GM11168 (cell line): ENCODE measurements at regions not wholly inside any gene's neighbourhood (a gene's known extent, or its start where the extent isn't known, plus 50 kb on each side); places are given as distances from the start of the nearest gene placed in this dataset.

Experiments used
- in situ Hi-C: fragments of 300-500 bp; cut with MboI; formaldehyde crosslinking; loops from one replicate; pipeline ENCODE4 v1.12.0; 2022; ENCODE audit warnings: low sequenced_read_pairs; ENCODE audit not compliant: unreplicated experiment

DNA sequence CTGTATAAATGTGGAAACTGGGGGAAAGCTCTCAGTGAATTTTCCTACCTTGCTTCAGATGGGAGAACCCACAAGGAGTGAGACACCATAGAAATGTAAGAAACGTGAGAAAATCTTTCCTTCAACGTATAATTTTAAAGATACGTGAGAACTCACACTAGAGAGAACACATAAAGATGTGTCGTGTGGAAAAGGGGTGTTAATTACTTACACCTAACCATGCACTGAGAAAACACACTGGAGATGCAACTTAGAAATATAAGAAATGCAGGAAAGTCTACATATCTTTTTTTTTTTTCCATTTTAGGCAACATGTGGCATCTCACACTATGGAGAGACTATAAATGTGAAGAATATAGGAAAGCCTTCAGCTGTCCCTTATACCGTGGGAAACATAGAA is 352.9 kb upstream of the NETO1 start:
- in situ Hi-C loops = no loop called here

DNA sequence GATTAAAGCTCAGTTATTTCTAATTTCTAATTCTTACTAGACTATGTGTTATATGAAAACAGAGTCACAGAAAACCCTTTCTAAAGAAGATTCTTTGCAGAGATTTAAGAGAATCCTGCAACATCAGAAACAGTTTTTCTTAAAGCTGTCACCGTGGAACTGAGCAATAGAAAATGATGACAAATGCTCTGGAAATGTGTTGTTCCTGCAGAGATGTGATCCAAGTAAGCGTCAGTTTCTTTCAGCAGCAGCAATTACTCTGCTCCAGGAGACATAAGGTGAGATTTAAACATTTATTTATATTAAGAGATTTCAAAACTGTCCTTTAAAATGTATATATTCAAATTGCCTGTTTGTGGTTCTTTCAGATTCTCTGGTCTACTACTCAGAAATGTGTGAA is 350.5 kb upstream of the NETO1 start:
- in situ Hi-C loops = no loop called here

DNA sequence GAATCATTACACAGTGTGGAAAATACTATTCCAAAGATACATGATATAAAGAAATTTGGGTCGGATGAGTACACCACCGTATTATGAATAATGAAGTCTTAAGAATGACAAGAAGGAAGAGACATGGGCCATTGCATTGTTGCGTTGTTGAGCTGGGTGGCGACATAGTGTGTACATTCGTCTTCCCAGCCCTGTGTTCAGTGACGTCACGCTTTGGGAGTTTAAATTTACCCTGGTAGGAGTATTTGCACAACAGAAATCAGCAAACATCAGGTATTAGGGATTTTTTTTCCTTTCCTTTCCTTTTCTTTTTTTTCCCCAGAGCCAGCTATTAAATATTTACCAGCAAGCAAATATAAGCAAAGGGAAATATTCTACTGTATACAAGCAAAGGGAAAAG is 347.2 kb upstream of the NETO1 start:
- in situ Hi-C loops = no loop called here

DNA sequence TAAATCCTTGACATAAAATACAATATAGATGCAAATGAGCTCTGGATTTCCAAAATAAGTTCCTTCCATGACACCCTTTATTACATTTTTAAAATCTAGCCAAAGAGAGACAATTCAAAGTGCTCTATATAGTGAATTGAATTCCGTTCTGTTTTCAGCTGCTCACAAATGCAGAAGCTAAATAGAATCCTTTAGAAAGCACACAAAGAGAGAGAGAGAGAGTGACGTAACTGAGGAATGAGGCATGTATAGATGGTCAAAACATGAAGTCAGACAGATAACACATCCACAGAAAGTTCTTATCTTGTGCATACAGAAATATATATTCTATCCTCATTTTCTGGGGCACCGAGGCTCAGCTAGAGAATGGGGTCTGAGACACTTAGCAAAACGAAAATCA is 344.7 kb upstream of the NETO1 start:
- in situ Hi-C loops = no loop called here

DNA sequence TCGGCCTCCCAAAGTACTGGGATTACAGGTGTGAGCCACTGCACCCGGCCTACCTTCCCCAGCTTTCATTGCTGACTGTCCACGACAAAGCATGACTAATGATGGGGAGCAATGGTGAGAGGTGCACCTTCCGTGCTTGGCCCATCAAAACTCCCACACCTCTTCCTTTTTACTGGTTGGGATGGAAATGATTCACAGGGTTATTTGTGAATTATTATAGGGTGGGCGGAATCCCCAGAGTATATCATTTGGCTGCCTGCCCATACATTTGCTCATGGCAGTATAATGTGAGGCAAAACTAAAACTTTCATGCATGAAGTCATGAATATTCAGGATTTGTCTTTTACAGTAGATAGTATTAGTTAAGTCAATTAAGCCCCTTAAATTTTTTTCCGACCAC is 334.2 kb upstream of the NETO1 start:
- in situ Hi-C loops = no loop called here

DNA sequence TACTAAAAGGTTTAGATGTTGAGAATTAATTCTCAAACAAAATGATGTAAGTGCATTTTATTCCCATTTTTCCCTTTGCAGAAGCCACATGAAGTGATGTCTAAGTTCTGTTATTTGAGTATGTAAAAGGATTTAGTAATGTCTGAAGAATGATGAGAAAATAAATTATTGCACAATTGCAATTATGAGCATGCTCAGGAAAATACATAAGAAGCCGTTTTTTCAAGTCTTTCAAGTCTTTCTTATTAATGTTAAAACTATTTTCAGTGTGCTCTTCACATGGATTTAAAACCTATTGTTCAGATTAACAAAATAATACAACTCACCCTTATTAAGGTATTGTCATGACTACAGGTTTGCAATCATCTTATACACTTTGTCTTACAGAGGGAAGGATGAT is 331.4 kb upstream of the NETO1 start:
- in situ Hi-C loops = no loop called here

DNA sequence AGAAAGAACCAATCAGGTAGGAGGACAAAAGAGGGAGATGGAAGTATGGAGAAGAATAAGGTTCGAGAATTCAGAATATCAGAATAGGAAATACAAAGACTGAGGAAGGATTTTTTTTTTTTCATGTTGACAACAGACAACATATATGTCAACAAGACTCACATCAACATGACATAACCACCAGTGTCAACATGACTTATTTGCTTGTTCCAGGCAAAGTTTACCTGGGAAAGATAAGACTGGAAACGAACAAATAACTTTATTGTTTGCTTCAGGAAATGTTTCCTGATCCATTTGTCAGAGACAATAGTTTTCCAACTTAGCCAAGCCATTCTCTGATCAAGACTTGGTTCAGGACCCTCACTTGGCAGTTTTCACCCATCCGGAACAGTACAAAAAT is 321.9 kb upstream of the NETO1 start:
- in situ Hi-C loops = no loop called here

DNA sequence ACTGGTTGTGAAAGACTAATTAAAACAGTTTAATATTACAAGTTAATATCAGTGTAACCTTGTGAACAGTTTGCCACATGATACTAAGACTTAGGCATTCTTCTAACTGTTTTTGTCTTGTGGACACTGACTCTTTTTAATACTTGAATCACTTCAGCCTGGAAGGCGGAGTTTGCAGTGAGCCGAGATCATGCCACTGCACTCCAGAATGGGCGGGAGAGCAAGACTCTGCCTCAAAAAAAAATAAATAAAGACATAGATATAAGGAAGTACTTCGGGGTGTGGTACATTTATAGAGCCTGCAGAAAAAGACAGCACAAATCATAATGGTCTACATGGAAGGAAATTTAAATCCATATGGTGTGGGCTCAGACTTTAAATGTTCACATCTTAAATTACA is 300.4 kb upstream of the NETO1 start:
- in situ Hi-C loops = no loop called here

DNA sequence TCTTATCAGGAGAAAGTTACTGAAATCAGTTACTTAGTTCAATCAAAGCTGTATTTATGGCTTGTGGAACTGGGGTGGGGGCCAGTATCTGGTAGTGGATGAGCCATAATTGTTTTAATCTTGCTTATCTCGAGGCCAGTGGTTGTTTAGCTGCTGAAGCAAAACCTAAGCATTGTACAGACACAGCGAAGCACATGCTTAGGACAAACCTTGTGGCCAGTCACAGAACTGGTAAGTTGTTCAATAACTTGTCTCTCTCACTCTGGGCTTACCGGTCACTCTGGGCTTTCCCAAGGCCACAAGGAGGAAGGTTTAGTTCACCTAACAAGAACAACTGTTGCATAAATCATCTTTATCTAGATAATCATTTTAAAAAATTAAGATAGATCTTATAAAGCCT is 296.6 kb upstream of the NETO1 start:
- in situ Hi-C loops = no loop called here

DNA sequence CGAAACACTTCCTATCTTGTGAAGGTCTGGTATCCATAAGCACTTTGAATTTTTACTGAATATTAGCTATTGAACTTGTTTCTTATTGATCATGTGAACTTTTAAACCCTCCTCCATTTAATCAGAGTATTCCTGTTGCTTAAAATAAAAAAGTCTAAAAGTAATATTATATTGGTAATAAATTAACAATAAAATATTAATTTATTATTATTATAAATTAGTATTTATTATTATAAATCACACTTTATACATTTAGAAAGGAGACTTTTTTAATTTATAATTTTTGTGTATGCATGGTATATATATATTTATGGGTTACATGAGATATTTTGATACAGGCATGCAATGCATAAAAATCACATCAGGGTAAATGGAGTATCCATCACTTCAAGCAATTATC is 295.4 kb upstream of the NETO1 start:
- in situ Hi-C loops = no loop called here

DNA sequence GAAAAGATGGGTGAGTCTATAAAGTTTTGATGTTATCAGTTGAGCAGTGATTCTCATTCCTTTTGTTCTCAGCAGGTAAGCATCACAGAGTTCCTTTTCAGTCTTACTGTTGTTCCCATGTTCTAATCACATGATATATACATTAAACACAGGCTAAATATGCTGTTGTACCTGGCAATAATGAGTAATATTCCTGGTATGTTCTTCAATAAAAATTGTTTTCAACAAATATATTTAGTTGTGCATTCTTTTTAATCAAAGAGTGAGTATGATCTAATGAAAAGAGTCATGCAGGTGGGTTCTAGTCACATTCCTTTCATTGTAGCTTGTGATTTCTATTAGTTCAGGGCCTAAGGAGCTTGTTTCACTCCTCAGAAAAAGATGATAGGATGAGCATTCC is 288.3 kb upstream of the NETO1 start:
- in situ Hi-C loops = no loop called here

DNA sequence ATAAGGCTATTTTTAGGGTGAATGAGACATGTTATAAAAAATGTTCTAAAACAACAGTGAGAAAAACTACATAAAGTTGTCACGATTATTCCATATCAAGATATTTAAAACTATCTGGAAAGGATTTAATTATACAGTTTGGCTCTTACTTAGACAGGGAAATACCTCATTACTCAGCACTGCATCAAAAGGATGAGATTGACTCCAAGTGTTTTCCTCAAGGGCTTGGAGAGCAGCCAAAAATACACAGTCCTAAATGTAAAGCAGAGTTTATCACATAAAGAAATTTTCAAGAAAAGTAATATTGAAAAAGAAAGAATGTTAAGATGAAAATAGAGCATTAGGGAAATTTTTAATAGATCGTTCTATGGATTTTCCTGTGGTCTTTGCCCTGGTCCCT is 285.5 kb upstream of the NETO1 start:
- in situ Hi-C loops = no loop called here

DNA sequence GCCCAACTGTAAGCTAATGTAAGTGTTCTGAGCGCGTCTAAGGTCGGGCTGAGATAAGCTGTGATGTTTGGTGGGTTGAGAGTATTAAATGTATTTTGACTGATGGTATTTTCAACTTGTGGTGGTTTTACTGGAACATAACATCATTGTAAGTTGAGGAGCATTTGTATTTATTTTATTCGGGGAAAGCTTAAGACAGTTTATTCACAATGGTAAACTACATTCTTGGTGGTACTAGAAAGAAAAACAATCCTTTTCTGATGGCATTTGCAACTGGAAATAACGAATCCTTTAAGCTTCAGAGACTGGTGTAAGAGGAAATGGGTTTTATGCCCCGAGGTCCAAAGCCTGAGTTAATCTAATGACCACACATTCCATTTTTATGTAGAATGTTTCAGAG is 283.3 kb upstream of the NETO1 start:
- in situ Hi-C loops = no loop called here

DNA sequence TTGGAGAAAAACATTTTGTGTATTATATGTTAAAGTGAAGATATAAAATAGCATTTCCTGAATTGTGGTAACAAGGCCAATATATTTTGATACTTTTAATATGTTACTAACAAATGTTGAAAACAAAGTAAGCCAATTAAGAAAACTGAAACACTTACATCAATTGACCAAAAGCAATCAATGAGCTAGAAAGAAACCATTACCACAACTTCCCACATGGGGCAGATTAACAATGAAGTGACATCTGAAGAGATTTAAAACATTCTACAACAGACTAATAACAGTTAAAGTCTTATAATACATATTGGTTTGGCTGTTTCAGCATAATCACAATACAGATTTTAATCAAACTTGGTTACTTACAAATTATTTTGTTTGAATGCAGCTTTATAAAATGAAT is 282.4 kb upstream of the NETO1 start:
- in situ Hi-C loops = no loop called here

DNA sequence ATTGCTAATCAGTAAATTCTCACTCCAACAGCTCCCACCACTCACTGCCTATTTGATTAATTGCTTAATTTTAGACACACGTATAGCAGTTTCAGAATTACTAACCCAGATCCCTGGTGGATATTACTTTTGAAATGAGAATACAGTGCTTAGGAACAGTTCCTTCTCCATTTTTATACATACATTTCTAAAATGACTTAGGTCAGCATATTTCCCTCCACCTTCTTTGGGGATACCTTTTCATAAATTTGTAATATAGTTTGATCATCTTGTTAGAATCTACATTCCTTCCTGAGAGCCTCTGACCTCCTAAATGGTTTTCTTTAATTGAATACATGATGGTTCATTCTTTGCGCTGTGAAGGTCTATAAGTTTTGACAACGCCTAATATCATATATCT is 279.8 kb upstream of the NETO1 start:
- in situ Hi-C loops = no loop called here

DNA sequence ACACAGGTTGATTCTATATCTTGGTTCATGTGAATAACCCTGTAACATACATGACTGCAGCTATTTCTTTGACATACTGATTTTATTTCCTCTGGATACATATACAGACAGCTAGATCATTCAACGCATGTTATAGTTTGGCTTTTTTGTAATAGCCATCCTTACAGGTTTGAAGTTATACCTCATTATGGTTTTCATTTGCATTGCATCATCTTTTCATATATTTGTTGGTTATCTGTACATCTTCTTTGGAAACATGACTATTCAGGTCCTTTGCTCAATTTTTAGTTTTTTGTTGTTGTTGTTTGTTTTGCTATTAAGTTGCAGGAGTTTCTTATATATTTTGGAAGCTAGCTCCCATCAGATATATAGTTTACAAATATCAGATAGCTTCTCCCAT is 276.2 kb upstream of the NETO1 start:
- in situ Hi-C loops = no loop called here

DNA sequence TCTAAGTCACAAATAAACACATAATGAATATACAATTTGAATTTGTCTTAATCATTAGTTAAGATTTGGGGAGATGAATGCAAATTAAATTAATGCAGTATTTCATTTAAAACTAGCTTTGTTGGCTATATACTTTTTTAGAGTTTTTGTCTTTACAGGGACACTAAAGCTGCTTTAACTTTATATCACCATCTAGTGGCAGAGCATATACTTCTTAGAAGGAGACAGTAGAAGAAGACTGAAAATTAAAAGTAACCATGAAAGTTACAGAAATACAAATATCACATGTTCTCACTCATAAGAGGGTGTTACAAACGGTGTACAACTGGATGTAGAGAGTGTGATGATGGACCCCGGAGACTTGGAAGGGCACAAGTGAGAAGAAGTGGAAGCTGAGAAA is 268.3 kb upstream of the NETO1 start:
- in situ Hi-C loops = no loop called here

DNA sequence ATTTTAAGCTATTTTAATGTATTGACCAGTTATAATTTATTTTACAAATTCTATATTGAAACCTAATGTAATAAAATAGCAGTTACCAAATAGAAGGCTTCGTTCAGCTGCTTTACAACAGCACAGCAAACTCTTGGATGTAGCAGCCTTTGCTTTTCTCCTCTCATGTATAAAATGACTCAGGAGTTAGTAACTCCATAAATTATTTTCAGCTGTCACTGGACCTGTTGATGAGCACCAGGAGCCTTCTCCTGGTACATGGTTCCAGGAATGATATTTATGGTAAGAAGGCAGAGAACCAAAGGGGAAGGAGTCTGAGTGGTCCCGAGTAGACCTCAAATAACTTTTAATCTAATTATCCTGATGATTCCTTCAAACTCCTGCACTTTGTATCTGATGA is 256.4 kb upstream of the NETO1 start:
- in situ Hi-C loops = no loop called here

DNA sequence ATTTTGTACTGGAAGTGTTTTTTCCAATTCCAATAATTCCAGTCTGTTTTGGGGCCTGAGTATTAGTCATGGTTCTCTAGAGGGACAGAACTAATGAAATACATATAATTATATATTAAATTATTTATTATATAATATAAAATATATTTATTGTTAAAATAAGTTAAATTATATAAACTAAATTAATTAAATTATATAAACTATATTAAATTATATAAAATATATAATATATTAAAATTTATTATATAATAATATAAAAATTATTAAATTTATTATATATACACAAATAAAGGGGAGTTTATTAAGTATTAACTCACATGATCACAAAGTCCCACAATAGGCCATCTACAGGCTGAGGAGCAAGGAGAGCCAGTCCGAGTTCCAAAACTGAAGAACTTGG is 253.4 kb upstream of the NETO1 start:
- in situ Hi-C loops = no loop called here

DNA sequence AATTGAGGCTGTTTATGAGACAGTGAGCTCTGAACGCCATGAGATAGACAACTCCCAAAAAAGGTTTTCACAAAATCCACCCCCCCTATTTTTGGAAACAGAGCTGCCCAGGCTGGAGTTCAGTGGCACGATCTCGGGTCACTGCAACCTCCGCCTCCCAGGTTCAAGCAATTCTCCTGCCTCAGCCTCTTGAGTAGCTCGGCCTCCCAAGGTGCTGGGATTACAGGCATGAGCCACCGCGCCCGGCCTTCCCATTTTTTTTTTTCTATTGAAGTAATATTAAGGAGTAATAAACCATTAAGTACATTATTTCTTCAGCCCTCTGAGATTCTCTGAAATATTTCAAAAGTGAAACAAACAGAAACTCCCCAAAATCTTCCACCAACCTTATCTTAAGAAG is 252.8 kb upstream of the NETO1 start:
- in situ Hi-C loops = no loop called here

DNA sequence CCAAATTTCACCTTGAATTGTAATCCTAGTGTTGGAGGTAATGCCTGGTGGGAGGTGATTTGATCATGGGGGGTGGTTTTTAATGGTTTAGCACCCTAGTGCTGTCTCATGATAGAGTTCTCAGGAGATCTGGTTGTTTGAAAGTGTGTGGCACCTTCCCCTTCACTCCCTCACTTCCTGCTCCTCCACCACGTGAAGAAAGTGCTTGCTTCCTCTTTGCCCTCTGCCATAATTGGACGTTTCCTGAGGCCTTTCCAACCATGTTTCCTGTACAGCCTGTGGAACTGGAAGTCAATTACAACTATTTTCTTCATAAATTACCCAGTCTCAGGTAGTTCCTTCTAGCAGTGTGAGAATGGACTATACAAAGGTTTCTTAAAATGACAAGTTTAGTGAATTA is 251.8 kb upstream of the NETO1 start:
- in situ Hi-C loops = no loop called here

DNA sequence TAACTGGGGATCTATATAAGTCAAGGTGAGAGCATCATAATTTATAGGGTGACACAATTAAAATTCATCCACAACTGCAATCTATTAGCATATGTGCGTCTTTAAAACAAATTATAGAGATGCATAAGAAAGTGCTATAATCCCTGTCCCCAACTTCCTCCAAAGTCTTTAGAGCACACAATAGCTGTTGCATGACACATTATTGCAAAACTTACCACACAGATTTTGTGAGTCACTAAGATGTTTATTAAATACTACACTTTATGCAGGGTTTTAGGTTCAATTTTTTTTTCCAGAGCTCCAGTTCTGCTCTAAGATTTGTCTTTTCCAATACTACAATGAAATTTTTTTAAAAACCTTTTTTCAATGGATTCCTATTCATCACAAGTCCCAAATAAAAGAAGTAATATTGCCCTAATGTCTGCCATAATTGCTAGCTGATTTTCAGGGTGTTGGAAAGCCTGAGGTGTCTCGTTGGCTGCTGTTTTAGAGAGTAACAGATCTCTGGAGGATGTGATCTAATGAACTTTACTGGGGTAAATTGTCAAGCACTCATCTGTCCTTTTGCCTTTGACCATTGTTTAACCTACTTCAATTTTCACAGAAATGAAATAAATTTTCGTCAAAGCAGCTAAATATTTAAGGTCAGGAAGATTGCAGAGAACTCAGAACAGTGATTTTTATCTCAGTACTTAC is 250.5 kb upstream of the NETO1 start:
- in situ Hi-C loops = no loop called here

DNA sequence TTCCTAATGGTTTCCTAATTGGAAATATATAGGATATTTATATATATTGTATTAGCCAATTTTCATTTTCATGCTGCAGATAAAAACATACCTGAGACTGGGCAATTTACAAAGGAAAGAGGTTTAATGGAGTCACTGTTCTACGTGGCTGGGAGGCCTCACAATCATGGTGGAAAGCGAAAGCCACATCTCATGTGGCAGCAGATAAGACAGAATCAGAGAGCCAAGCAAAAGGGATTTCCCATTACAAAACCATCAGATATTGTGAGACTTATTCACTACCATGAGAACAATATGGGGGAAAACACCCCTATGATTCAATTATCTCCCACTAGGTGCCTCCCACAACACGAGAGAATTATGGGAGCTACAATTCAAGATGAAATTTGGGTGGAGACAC is 242.5 kb upstream of the NETO1 start:
- in situ Hi-C loops = no loop called here
